ENCODE measurements at regions not wholly inside any gene's neighbourhood (a gene's known extent, or its start where the extent isn't known, plus 50 kb on each side); places are given as distances from the start of the nearest gene placed in this dataset.

DNA sequence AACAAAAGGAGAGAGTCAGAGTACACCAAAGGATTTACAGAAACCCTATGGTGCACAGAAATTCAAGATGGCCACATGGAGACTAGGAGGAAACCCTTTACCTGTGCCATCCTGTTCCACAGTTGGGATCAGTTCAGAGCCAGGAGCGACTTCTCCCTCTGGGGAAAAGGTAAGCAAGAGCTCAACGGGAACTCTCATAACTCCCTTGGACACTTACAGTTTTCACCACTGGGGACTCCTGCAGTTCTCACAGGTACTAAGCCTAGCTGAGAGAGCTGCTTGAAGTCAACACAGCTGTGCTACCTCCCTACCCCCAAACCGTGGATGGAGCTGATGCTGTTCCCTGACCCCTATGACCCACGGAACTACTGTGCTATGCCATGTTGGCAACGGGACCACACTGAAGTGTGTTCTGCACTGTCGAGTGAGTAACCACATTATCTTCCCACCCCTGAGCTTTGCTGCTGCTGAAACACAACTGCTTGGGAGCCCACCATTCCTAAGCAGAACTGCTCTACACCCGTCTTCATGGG is 606.8 kb downstream of the GBE1 start:
- WGBS, 2 experiments (ENCODE audit: low coverage in 1 of 2, low lambda C conversion rate in 2 of 2, missing lambda C conversion rate in 2 of 2), result 22 to 34% methylated on average over 7 of the region's 7 CpGs
- no peaks in the 10 kb centered on the region; the same call in 1 of the 2 replicates for H3K27me3 ChIP-seq (replicated peaks; ENCODE audit: insufficient read depth)
- H2AFZ ChIP-seq, result no peak overlapping the region
- no peaks in the 10 kb centered on the region for H3K36me3 ChIP-seq (ENCODE audit: low read depth)
- H4K20me1 ChIP-seq (ENCODE audit: insufficient read depth), result no peaks in the 10 kb centered on the region
- H3K4me3 ChIP-seq, result no peak overlapping the region
- in situ Hi-C loops (cut with MboI), result no loop called here
- no peaks in the 10 kb centered on the region for H3K79me2 ChIP-seq (ENCODE audit: insufficient read depth)
- no peaks in the 10 kb centered on the region for H3K9me3 ChIP-seq (ENCODE audit: low read depth)
- H3K4me1 ChIP-seq (ENCODE audit: insufficient read depth), result no peaks in the 10 kb centered on the region
- no peaks in the 10 kb centered on the region for H3K9me2 ChIP-seq (ENCODE audit: insufficient read depth)
- H3F3A ChIP-seq (ENCODE audit: insufficient read depth), result no peaks in the 10 kb centered on the region
- H3K9ac ChIP-seq, result no peak overlapping the region
- no peak for DNase-seq
- no peak overlapping the region for H3K27ac ChIP-seq
- H3K4me2 ChIP-seq (ENCODE audit: unreplicated experiment), result no peak overlapping the region
- TF ChIP-seq EZH2phosphoT487 (IDR thresholded peaks at IDR 0.05; ENCODE audit: insufficient read depth, low read depth) (no peak), EZH2 (IDR thresholded peaks at IDR 0.05; ENCODE audit: insufficient read depth, poor library complexity, severe bottlenecking) (no peak)

DNA sequence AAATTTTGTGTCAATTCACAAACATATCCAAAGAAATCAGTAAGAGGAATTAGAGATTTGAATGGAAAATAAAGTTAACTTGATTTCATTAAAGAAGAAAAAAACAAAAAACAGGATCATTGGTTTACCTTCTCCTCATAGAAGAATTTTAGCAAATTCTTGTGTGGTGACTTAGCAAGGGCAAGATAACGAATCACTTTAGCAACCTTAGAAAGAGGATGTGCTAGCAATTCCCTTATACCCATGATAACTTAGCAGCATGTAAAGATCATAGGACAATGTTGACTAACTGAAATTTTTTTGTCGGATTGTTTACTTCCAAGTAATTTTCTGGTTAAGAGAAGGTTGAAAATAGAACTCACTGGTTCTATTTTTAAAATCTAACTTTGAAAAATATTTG is 609.3 kb downstream of the GBE1 start:
- 38 to 46% methylated on average over 2 of the region's 2 CpGs for WGBS, 2 experiments (ENCODE audit: low coverage in 1 of 2, low lambda C conversion rate in 2 of 2, missing lambda C conversion rate in 2 of 2)
- in situ Hi-C loops (cut with MboI), result no loop called here
- no peak for DNase-seq

GRCh38 chr3:81132995-81133394 is 628.5 kb downstream of the GBE1 start:
- in situ Hi-C loops (cut with MboI), result no loop called here
- Histone ChIP-seq H3K9me2 (ENCODE audit: insufficient read depth) (no peaks in the 10 kb centered on the region), H3K27ac (no peak overlapping the region), H4K20me1 (ENCODE audit: insufficient read depth) (no peaks in the 10 kb centered on the region), H3K27me3 (replicated peaks; ENCODE audit: insufficient read depth) (no peaks in the 10 kb centered on the region), H3K79me2 (ENCODE audit: insufficient read depth) (no peaks in the 10 kb centered on the region), H3K9me3 (ENCODE audit: low read depth) (no peaks in the 10 kb centered on the region), H3K36me3 (ENCODE audit: low read depth) (no peaks in the 10 kb centered on the region), H3K9ac (no peak overlapping the region), H3K4me1 (ENCODE audit: insufficient read depth) (no peaks in the 10 kb centered on the region), H2AFZ (no peak overlapping the region), H3K4me2 (ENCODE audit: unreplicated experiment) (no peak overlapping the region), H3F3A (ENCODE audit: insufficient read depth) (no peaks in the 10 kb centered on the region), H3K4me3 (no peak overlapping the region)
- WGBS, 2 experiments (ENCODE audit: low coverage in 1 of 2, low lambda C conversion rate in 2 of 2, missing lambda C conversion rate in 2 of 2), result 24 to 36% methylated on average over 1 of the region's 1 CpG
- TF ChIP-seq EZH2 (IDR thresholded peaks at IDR 0.05; ENCODE audit: insufficient read depth, poor library complexity, severe bottlenecking) (no peak), EZH2phosphoT487 (IDR thresholded peaks at IDR 0.05; ENCODE audit: insufficient read depth, low read depth) (no peak)
- DNase-seq, result no peak

More for the DNA sequence above, 609.3 kb downstream of the GBE1 start:
- TF ChIP-seq EZH2phosphoT487 (IDR thresholded peaks at IDR 0.05; ENCODE audit: insufficient read depth, low read depth) (no peak), EZH2 (IDR thresholded peaks at IDR 0.05; ENCODE audit: insufficient read depth, poor library complexity, severe bottlenecking) (no peak)
- H3K9me2 ChIP-seq (ENCODE audit: insufficient read depth), result no peaks in the 10 kb centered on the region
- no peaks in the 10 kb centered on the region; the same call in 1 of the 2 replicates for H3K27me3 ChIP-seq (replicated peaks; ENCODE audit: insufficient read depth)
- no peak overlapping the region for H2AFZ ChIP-seq
- no peaks in the 10 kb centered on the region for H3K9me3 ChIP-seq (ENCODE audit: low read depth)
- H4K20me1 ChIP-seq (ENCODE audit: insufficient read depth), result no peaks in the 10 kb centered on the region
- no peak overlapping the region for H3K27ac ChIP-seq
- H3K79me2 ChIP-seq (ENCODE audit: insufficient read depth), result no peaks in the 10 kb centered on the region
- H3K4me2 ChIP-seq (ENCODE audit: unreplicated experiment), result no peak overlapping the region
- no peaks in the 10 kb centered on the region for H3K4me1 ChIP-seq (ENCODE audit: insufficient read depth)
- H3K9ac ChIP-seq, result no peak overlapping the region
- no peaks in the 10 kb centered on the region for H3F3A ChIP-seq (ENCODE audit: insufficient read depth)
- H3K4me3 ChIP-seq, result no peak overlapping the region
- H3K36me3 ChIP-seq (ENCODE audit: low read depth), result no peaks in the 10 kb centered on the region

GRCh38 chr3:81105789-81106488 is 655.5 kb downstream of the GBE1 start:
- Histone ChIP-seq H3K27ac (no peak overlapping the region), H3K27me3 (replicated peaks; ENCODE audit: insufficient read depth) (no peaks in the 10 kb centered on the region), H3F3A (ENCODE audit: insufficient read depth) (no peaks in the 10 kb centered on the region), H4K20me1 (ENCODE audit: insufficient read depth) (no peaks in the 10 kb centered on the region), H3K9me2 (ENCODE audit: insufficient read depth) (no peaks in the 10 kb centered on the region; the same call in 1 of the 2 replicates), H3K79me2 (ENCODE audit: insufficient read depth) (no peaks in the 10 kb centered on the region), H3K9me3 (ENCODE audit: low read depth) (no peaks in the 10 kb centered on the region), H2AFZ (no peak overlapping the region), H3K36me3 (ENCODE audit: low read depth) (no peaks in the 10 kb centered on the region), H3K4me3 (no peak overlapping the region), H3K9ac (no peak overlapping the region), H3K4me1 (ENCODE audit: insufficient read depth) (no peaks in the 10 kb centered on the region; the same call in 1 of the 2 replicates), H3K4me2 (ENCODE audit: unreplicated experiment) (no peak overlapping the region)
- in situ Hi-C loops (cut with MboI), result no loop called here
- WGBS, 2 experiments (ENCODE audit: low coverage in 1 of 2, low lambda C conversion rate in 2 of 2, missing lambda C conversion rate in 2 of 2), result 11 to 12% methylated on average over 5 of the region's 5 CpGs
- TF ChIP-seq EZH2phosphoT487 (IDR thresholded peaks at IDR 0.05; ENCODE audit: insufficient read depth, low read depth) (no peak), EZH2 (IDR thresholded peaks at IDR 0.05; ENCODE audit: insufficient read depth, poor library complexity, severe bottlenecking) (no peak)
- no peak for DNase-seq
